ENCODE measurements at regions not wholly inside any gene's neighbourhood (a gene's known extent, or its start where the extent isn't known, plus 50 kb on each side); places are given as distances from the start of the nearest gene placed in this dataset.
A peak's percentile ranks its signal among the peaks of the same experiment; 100 is the strongest.

- DNase-seq: peak; percentile 80
- no peak overlapping the region for H2AK5ac ChIP-seq (ENCODE audit: low read length, severe bottlenecking)
- no peaks in the 10 kb centered on the region for H3K27me3 ChIP-seq (ENCODE audit: control insufficient read depth in 1 of 2, insufficient read depth in 1 of 2, low read length in 2 of 2)
- no peaks in the 10 kb centered on the region for H3K79me1 ChIP-seq (replicated peaks; ENCODE audit: low read length, poor library complexity, severe bottlenecking)
- no peak overlapping the region for H3K27ac ChIP-seq (ENCODE audit: low read length, poor library complexity, severe bottlenecking)
- no peak overlapping the region for H4K91ac ChIP-seq (ENCODE audit: low read length)
- H2AFZ ChIP-seq (ENCODE audit: low read depth, low read length): no peak overlapping the region
- H3K18ac ChIP-seq (ENCODE audit: low read depth in 1 of 2, low read length in 2 of 2): peak overlapping the region in 1 of 2 experiments; percentile 77
- no peaks in the 10 kb centered on the region for H3K36me3 ChIP-seq (ENCODE audit: control insufficient read depth in 1 of 2, insufficient read depth in 2 of 2, low read depth in 1 of 2, low read length in 2 of 2)
- H3K4me2 ChIP-seq (ENCODE audit: low read length, poor library complexity, severe bottlenecking): no peak overlapping the region
- H3K23ac ChIP-seq (ENCODE audit: low read length in 2 of 2): no peak overlapping the region
- peak overlapping the region in 1 of 2 experiments; percentile 34 for H2BK12ac ChIP-seq (ENCODE audit: low read length in 2 of 2)
- no CpG with 5 or more reads among the region's 3 CpGs for WGBS
- H2BK120ac ChIP-seq (ENCODE audit: low read depth, low read length): no peak overlapping the region
- H3K9me3 ChIP-seq (ENCODE audit: control insufficient read depth, low read length): no peaks in the 10 kb centered on the region
- peak overlapping the region in 1 of 2 experiments; percentile 51 for H3K4me3 ChIP-seq (ENCODE audit: insufficient read depth in 1 of 2, low read depth in 1 of 2, low read length in 2 of 2)
- H2BK5ac ChIP-seq (ENCODE audit: low read depth, low read length, poor library complexity, severe bottlenecking): no peak overlapping the region
- H3K14ac ChIP-seq (ENCODE audit: low read length in 2 of 2): no peak overlapping the region
- H3K9ac ChIP-seq (ENCODE audit: low read length): peak overlapping the region; percentile 59
- H2BK15ac ChIP-seq (ENCODE audit: low read depth, poor library complexity, severe bottlenecking): no peak overlapping the region
- H3K4me1 ChIP-seq (ENCODE audit: control insufficient read depth, insufficient read depth, low read depth, low read length): peaks cover 3% of the 10 kb centered on the region
- H4K8ac ChIP-seq (ENCODE audit: low read length): no peak overlapping the region
- no peak overlapping the region for H3K4ac ChIP-seq (ENCODE audit: low read depth in 1 of 2, low read length in 2 of 2)
Observed at GRCh38 chr6:15870333-15871043, 207.7 kb upstream of the DTNBP1 start.

GRCh38 chr6:15864708-15865062 is 201.9 kb upstream of the DTNBP1 start:
- Histone ChIP-seq H2BK15ac (ENCODE audit: low read depth, poor library complexity, severe bottlenecking) (no peak overlapping the region), H3K36me3 (ENCODE audit: control insufficient read depth in 1 of 2, insufficient read depth in 2 of 2, low read depth in 1 of 2, low read length in 2 of 2) (no peaks in the 10 kb centered on the region), H3K27ac (ENCODE audit: low read length, poor library complexity, severe bottlenecking) (no peak overlapping the region), H3K14ac (ENCODE audit: low read length in 2 of 2) (no peak overlapping the region), H3K4me1 (ENCODE audit: control insufficient read depth, insufficient read depth, low read depth, low read length) (no peaks in the 10 kb centered on the region), H2AK5ac (ENCODE audit: low read length, severe bottlenecking) (no peak overlapping the region), H3K18ac (ENCODE audit: low read depth in 1 of 2, low read length in 2 of 2) (no peak overlapping the region), H3K4me3 (ENCODE audit: insufficient read depth in 1 of 2, low read depth in 1 of 2, low read length in 2 of 2) (no peak overlapping the region), H2AFZ (ENCODE audit: low read depth, low read length) (no peak overlapping the region), H3K27me3 (ENCODE audit: control insufficient read depth in 1 of 2, insufficient read depth in 1 of 2, low read length in 2 of 2) (no peaks in the 10 kb centered on the region), H3K23ac (ENCODE audit: low read length in 2 of 2) (no peak overlapping the region), H3K4ac (ENCODE audit: low read depth in 1 of 2, low read length in 2 of 2) (no peak overlapping the region), H3K9me3 (ENCODE audit: control insufficient read depth, low read length) (no peaks in the 10 kb centered on the region), H2BK120ac (ENCODE audit: low read depth, low read length) (no peak overlapping the region), H3K4me2 (ENCODE audit: low read length, poor library complexity, severe bottlenecking) (no peak overlapping the region), H2BK12ac (ENCODE audit: low read length in 2 of 2) (no peak overlapping the region), H3K9ac (ENCODE audit: low read length) (no peak overlapping the region), H4K91ac (ENCODE audit: low read length) (no peak overlapping the region), H3K79me1 (replicated peaks; ENCODE audit: low read length, poor library complexity, severe bottlenecking) (no peaks in the 10 kb centered on the region), H4K8ac (ENCODE audit: low read length) (no peak overlapping the region), H2BK5ac (ENCODE audit: low read depth, low read length, poor library complexity, severe bottlenecking) (no peak overlapping the region)
- no peak for DNase-seq

GRCh38 chr6:15864038-15864707 is 201.3 kb upstream of the DTNBP1 start:
- Histone ChIP-seq H3K79me1 (replicated peaks; ENCODE audit: low read length, poor library complexity, severe bottlenecking) (no peaks in the 10 kb centered on the region), H3K4me3 (ENCODE audit: insufficient read depth in 1 of 2, low read depth in 1 of 2, low read length in 2 of 2) (no peak overlapping the region), H3K9ac (ENCODE audit: low read length) (no peak overlapping the region), H3K27ac (ENCODE audit: low read length, poor library complexity, severe bottlenecking) (no peak overlapping the region), H2BK12ac (ENCODE audit: low read length in 2 of 2) (no peak overlapping the region), H4K8ac (ENCODE audit: low read length) (no peak overlapping the region), H2BK15ac (ENCODE audit: low read depth, poor library complexity, severe bottlenecking) (no peak overlapping the region), H3K4ac (ENCODE audit: low read depth in 1 of 2, low read length in 2 of 2) (no peak overlapping the region), H3K14ac (ENCODE audit: low read length in 2 of 2) (no peak overlapping the region), H3K23ac (ENCODE audit: low read length in 2 of 2) (no peak overlapping the region), H2AK5ac (ENCODE audit: low read length, severe bottlenecking) (no peak overlapping the region), H3K27me3 (ENCODE audit: control insufficient read depth in 1 of 2, insufficient read depth in 1 of 2, low read length in 2 of 2) (no peaks in the 10 kb centered on the region), H2BK120ac (ENCODE audit: low read depth, low read length) (no peak overlapping the region), H3K4me2 (ENCODE audit: low read length, poor library complexity, severe bottlenecking) (no peak overlapping the region), H4K91ac (ENCODE audit: low read length) (no peak overlapping the region), H2AFZ (ENCODE audit: low read depth, low read length) (no peak overlapping the region), H3K9me3 (ENCODE audit: control insufficient read depth, low read length) (no peaks in the 10 kb centered on the region), H2BK5ac (ENCODE audit: low read depth, low read length, poor library complexity, severe bottlenecking) (no peak overlapping the region), H3K36me3 (ENCODE audit: control insufficient read depth in 1 of 2, insufficient read depth in 2 of 2, low read depth in 1 of 2, low read length in 2 of 2) (no peaks in the 10 kb centered on the region), H3K18ac (ENCODE audit: low read depth in 1 of 2, low read length in 2 of 2) (no peak overlapping the region), H3K4me1 (ENCODE audit: control insufficient read depth, insufficient read depth, low read depth, low read length) (no peaks in the 10 kb centered on the region)
- no peak for DNase-seq
- 88% methylated on average over 4 of the region's 7 CpGs for WGBS

- no CpG with 5 or more reads among the region's 1 CpG for WGBS
- DNase-seq: no peak
- no peak overlapping the region for H2AK5ac ChIP-seq (ENCODE audit: low read length, severe bottlenecking)
- H3K9ac ChIP-seq (ENCODE audit: low read length): no peak overlapping the region
- H4K91ac ChIP-seq (ENCODE audit: low read length): no peak overlapping the region
- no peak overlapping the region for H2BK120ac ChIP-seq (ENCODE audit: low read depth, low read length)
- H3K9me3 ChIP-seq (ENCODE audit: control insufficient read depth, low read length): no peaks in the 10 kb centered on the region
- no peak overlapping the region for H2BK5ac ChIP-seq (ENCODE audit: low read depth, low read length, poor library complexity, severe bottlenecking)
- H2AFZ ChIP-seq (ENCODE audit: low read depth, low read length): no peak overlapping the region
- H2BK15ac ChIP-seq (ENCODE audit: low read depth, poor library complexity, severe bottlenecking): no peak overlapping the region
- H3K4me3 ChIP-seq (ENCODE audit: insufficient read depth in 1 of 2, low read depth in 1 of 2, low read length in 2 of 2): no peak overlapping the region
- H3K4ac ChIP-seq (ENCODE audit: low read depth in 1 of 2, low read length in 2 of 2): no peak overlapping the region
- no peak overlapping the region for H3K23ac ChIP-seq (ENCODE audit: low read length in 2 of 2)
- no peaks in the 10 kb centered on the region for H3K4me1 ChIP-seq (ENCODE audit: control insufficient read depth, insufficient read depth, low read depth, low read length)
- H3K18ac ChIP-seq (ENCODE audit: low read depth in 1 of 2, low read length in 2 of 2): no peak overlapping the region
- H3K27me3 ChIP-seq (ENCODE audit: control insufficient read depth in 1 of 2, insufficient read depth in 1 of 2, low read length in 2 of 2): no peaks in the 10 kb centered on the region
- H3K79me1 ChIP-seq (replicated peaks; ENCODE audit: low read length, poor library complexity, severe bottlenecking): no peaks in the 10 kb centered on the region
- H2BK12ac ChIP-seq (ENCODE audit: low read length in 2 of 2): no peak overlapping the region
- H4K8ac ChIP-seq (ENCODE audit: low read length): no peak overlapping the region
- no peak overlapping the region for H3K14ac ChIP-seq (ENCODE audit: low read length in 2 of 2)
- H3K27ac ChIP-seq (ENCODE audit: low read length, poor library complexity, severe bottlenecking): no peak overlapping the region
- no peaks in the 10 kb centered on the region for H3K36me3 ChIP-seq (ENCODE audit: control insufficient read depth in 1 of 2, insufficient read depth in 2 of 2, low read depth in 1 of 2, low read length in 2 of 2)
- H3K4me2 ChIP-seq (ENCODE audit: low read length, poor library complexity, severe bottlenecking): no peak overlapping the region
Observed at GRCh38 chr6:15862810-15863209, 200.0 kb upstream of the DTNBP1 start.
